Natural killer cell (primary cell): ENCODE measurements at regions not wholly inside any gene's neighbourhood (a gene's known extent, or its start where the extent isn't known, plus 50 kb on each side); places are given as distances from the start of the nearest gene placed in this dataset.

Experiments used
- ATAC-seq, 3 donors: fragments of 150-1000 bp in 2 of 3; fragments of 200-7000 bp in 1 of 3; cut with Tn5 transposase; 1 replicate in 1 of 3; 2 replicates in 2 of 3; pipeline ENCODE4 v1.10.0; 2021; ENCODE audit warnings: mild to moderate bottlenecking in 2 of 3, moderate library complexity in 2 of 3
- DNase-seq, 2 donors: peaks; one replicate each; pipeline versions ENCODE4 v3.0.0 to v3.0.0-alpha.2; 2013 to 2021; ENCODE audit warnings: mixed read lengths in 1 of 2
- H3K27ac ChIP-seq: one replicate; pipeline ENCODE4 v1.5.1; 2013; ENCODE audit warnings: mild to moderate bottlenecking, low read length
- H3K27me3 ChIP-seq: one replicate; pipeline ENCODE4 v1.6.1; 2013; ENCODE audit warnings: low read length; ENCODE audit not compliant: control insufficient read depth, insufficient read depth
- H3K36me3 ChIP-seq: one replicate; pipeline ENCODE4 v1.6.1; 2013; ENCODE audit warnings: low read length; ENCODE audit not compliant: control insufficient read depth, insufficient read depth
- H3K4me1 ChIP-seq: one replicate; pipeline ENCODE4 v1.6.1; 2013; ENCODE audit warnings: low read length; ENCODE audit not compliant: control insufficient read depth, insufficient read depth
- H3K4me3 ChIP-seq: one replicate; pipeline ENCODE4 v1.5.1; 2013; ENCODE audit warnings: low read length
- H3K9me3 ChIP-seq: one replicate; pipeline ENCODE4 v1.6.1; 2013; ENCODE audit warnings: low read length; ENCODE audit not compliant: control insufficient read depth, insufficient read depth
- H3K27ac Mint-ChIP-seq, 2 donors: one replicate each; pipeline ENCODE4 v1.8.0; 2022; ENCODE audit warnings: mild to moderate bottlenecking in 2 of 2, mixed read lengths in 2 of 2, moderate library complexity in 1 of 2
- H3K27me3 Mint-ChIP-seq, 2 donors: one replicate each; pipeline ENCODE4 v1.8.0; 2022; ENCODE audit warnings: low read depth in 2 of 2, mixed read lengths in 2 of 2
- H3K36me3 Mint-ChIP-seq: one replicate; pipeline ENCODE4 v1.8.0; 2022; ENCODE audit warnings: mixed read lengths
- H3K4me1 Mint-ChIP-seq, 2 donors: one replicate each; pipeline ENCODE4 v1.8.0; 2022; ENCODE audit warnings: mixed read lengths in 2 of 2
- H3K4me3 Mint-ChIP-seq: one replicate; pipeline ENCODE4 v1.8.0; 2022; ENCODE audit warnings: mild to moderate bottlenecking, moderate library complexity, mixed read lengths
- H3K9me3 Mint-ChIP-seq, 2 donors: one replicate each; pipeline ENCODE4 v1.8.0; 2022; ENCODE audit warnings: mixed read lengths in 2 of 2
- WGBS: methylation state at CpG from one replicate; pipeline ENCODE4 v1.1.7; 2013; ENCODE audit warnings: missing lambda C conversion rate; ENCODE audit not compliant: insufficient coverage; 5-methylcytosine and 5-hydroxymethylcytosine counted together
- intact Hi-C: fragments of 100-400 bp; cut with micrococcal nuclease; formaldehyde crosslinking; loops from one replicate; pipeline ENCODE4 v1.14.2; 2022
- TF ChIP-seq, protein P1 (sequence below): fragments of 200-600 bp; IDR thresholded peaks from one replicate; pipeline ENCODE4 v1.8.0; 2022; ENCODE audit warnings: antibody characterized with exemption

GRCh38 chr6:135116571-135116970 is 61.9 kb upstream of the HBS1L start:
- H3K4me1 ChIP-seq = no peaks in the 10 kb centered on the region
- no peaks in the 10 kb centered on the region for H3K27me3 ChIP-seq
- Mint-ChIP-seq H3K4me1 (no peaks in the 10 kb centered on the region), H3K36me3 (no peaks in the 10 kb centered on the region), H3K4me3 (no peak overlapping the region), H3K27ac (no peak overlapping the region), H3K27me3 (peaks cover 9 to 15% of the 10 kb centered on the region in 2 donors), H3K9me3 (no peaks in the 10 kb centered on the region)
- H3K9me3 ChIP-seq = no peaks in the 10 kb centered on the region
- WGBS = 8% methylated on average over 2 of the region's 5 CpGs
- TF ChIP-seq, protein P1, sequence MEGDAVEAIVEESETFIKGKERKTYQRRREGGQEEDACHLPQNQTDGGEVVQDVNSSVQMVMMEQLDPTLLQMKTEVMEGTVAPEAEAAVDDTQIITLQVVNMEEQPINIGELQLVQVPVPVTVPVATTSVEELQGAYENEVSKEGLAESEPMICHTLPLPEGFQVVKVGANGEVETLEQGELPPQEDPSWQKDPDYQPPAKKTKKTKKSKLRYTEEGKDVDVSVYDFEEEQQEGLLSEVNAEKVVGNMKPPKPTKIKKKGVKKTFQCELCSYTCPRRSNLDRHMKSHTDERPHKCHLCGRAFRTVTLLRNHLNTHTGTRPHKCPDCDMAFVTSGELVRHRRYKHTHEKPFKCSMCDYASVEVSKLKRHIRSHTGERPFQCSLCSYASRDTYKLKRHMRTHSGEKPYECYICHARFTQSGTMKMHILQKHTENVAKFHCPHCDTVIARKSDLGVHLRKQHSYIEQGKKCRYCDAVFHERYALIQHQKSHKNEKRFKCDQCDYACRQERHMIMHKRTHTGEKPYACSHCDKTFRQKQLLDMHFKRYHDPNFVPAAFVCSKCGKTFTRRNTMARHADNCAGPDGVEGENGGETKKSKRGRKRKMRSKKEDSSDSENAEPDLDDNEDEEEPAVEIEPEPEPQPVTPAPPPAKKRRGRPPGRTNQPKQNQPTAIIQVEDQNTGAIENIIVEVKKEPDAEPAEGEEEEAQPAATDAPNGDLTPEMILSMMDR = no peak
- no peak overlapping the region for H3K27ac ChIP-seq
- DNase-seq = peak in 1 of 2 donors; percentile 63
- intact Hi-C loops = no loop called here
- no peak overlapping the region for H3K4me3 ChIP-seq
- no peak for ATAC-seq
- no peaks in the 10 kb centered on the region for H3K36me3 ChIP-seq

DNA sequence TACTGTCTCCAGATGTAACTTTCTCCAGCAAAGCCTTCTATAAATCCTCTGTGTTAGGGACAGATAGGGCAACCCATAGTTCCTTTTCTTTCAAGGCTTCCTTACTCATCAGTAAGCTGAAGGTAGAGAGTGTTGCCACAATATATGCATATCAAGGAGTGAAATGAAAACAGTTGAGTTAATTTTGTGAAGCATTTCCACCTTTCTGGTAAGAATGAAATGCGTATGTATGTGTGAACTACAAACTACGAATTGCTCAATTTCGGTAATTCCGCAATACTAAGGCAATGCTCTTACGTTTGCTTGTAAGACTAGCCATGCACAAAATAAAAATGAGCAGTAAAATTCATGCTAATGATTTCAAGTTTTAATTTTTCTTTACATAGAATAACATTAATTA is 61.2 kb upstream of the HBS1L start:
- 69% methylated on average over 5 of the region's 5 CpGs for WGBS
- H3K4me1 Mint-ChIP-seq = no peaks in the 10 kb centered on the region

GRCh38 chr6:135115411-135115810 is 60.8 kb upstream of the HBS1L start:
- Mint-ChIP-seq H3K4me1 (no peaks in the 10 kb centered on the region), H3K36me3 (no peaks in the 10 kb centered on the region), H3K27me3 (peaks cover 5 to 15% of the 10 kb centered on the region in 2 donors), H3K27ac (no peak overlapping the region), H3K4me3 (no peak overlapping the region), H3K9me3 (no peaks in the 10 kb centered on the region)
- no peak overlapping the region for H3K4me3 ChIP-seq
- no peaks in the 10 kb centered on the region for H3K27me3 ChIP-seq
- TF ChIP-seq, protein P1 = no peak
- no peak for ATAC-seq
- H3K36me3 ChIP-seq = no peaks in the 10 kb centered on the region
- intact Hi-C loops = no loop called here
- no peak for DNase-seq
- 93% methylated on average over 2 of the region's 2 CpGs for WGBS
- H3K4me1 ChIP-seq = no peaks in the 10 kb centered on the region
- H3K27ac ChIP-seq = no peak overlapping the region
- H3K9me3 ChIP-seq = no peaks in the 10 kb centered on the region

More for the DNA sequence above, 61.2 kb upstream of the HBS1L start:
- no peaks in the 10 kb centered on the region for H3K36me3 Mint-ChIP-seq
- H3K27me3 Mint-ChIP-seq = peaks cover 7 to 15% of the 10 kb centered on the region in 2 donors
- intact Hi-C loops = no loop called here
- H3K27ac ChIP-seq = no peak overlapping the region
- H3K9me3 Mint-ChIP-seq = no peaks in the 10 kb centered on the region
- H3K4me1 ChIP-seq = no peaks in the 10 kb centered on the region
- ATAC-seq = no peak
- no peak for DNase-seq
- TF ChIP-seq, protein P1 = no peak
- H3K27me3 ChIP-seq = no peaks in the 10 kb centered on the region
- no peak overlapping the region for H3K27ac Mint-ChIP-seq
- H3K4me3 Mint-ChIP-seq = no peak overlapping the region
- no peaks in the 10 kb centered on the region for H3K9me3 ChIP-seq
- no peaks in the 10 kb centered on the region for H3K36me3 ChIP-seq
- no peak overlapping the region for H3K4me3 ChIP-seq

- Mint-ChIP-seq H3K4me1 (no peaks in the 10 kb centered on the region), H3K27ac (no peak overlapping the region), H3K4me3 (no peak overlapping the region), H3K36me3 (no peaks in the 10 kb centered on the region), H3K27me3 (peaks cover 5 to 15% of the 10 kb centered on the region in 2 donors), H3K9me3 (no peaks in the 10 kb centered on the region)
- intact Hi-C loops = no loop called here
- Histone ChIP-seq H3K9me3 (no peaks in the 10 kb centered on the region), H3K4me1 (no peaks in the 10 kb centered on the region), H3K27me3 (no peaks in the 10 kb centered on the region), H3K36me3 (no peaks in the 10 kb centered on the region), H3K4me3 (no peak overlapping the region), H3K27ac (no peak overlapping the region)
- 57% methylated on average over 3 of the region's 11 CpGs for WGBS
- DNase-seq (no peak), ATAC-seq (no peak)
- TF ChIP-seq, protein P1 = no peak
Measured at GRCh38 chr6:135114355-135115145, 59.9 kb upstream of the HBS1L start.
